ENCODE measurements at regions not wholly inside any gene's neighbourhood (a gene's known extent, or its start where the extent isn't known, plus 50 kb on each side); places are given as distances from the start of the nearest gene placed in this dataset.

DNA sequence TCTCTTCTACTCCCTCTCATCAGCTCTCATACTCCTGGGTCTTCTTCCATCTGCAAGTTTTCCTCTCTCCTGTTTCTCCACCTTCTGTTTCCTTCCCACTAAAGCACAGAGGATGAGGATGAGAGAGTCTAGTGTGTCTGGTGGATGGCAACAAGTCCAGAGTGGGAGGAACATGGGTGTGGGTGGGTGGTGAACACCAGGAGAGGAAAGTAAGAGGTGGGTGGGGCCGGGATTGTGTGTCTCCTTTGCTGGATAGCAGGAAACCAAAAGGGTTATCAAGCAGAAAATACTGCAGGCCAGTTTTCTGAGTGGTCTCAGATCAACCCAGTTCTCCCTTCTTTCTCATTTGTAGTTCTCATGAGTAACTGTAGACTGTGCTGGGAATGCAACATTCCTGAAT, 52.9 kb upstream of the EPHB1 start:
- Histone ChIP-seq H3K4me3 (no peak overlapping the region), H3K27ac (no peak overlapping the region), H3K36me3 (ENCODE audit: insufficient read depth in 1 of 2, low read depth in 1 of 2) (no peaks in the 10 kb centered on the region), H3K27me3 (ENCODE audit: insufficient read depth in 3 of 3, low read length in 2 of 3) (no peaks in the 10 kb centered on the region), H3K9me3 (no peaks in the 10 kb centered on the region), H3K4me1 (peaks cover 5% of the 10 kb centered on the region)
- intact Hi-C loops (cut with DNase I): no loop called here
- DNase-seq: no peak
- WGBS, 3 donors: 72 to 86% (median 84%) methylated on average over 1 of the region's 1 CpG
- ATAC-seq: no peak
- TF ChIP-seq, protein P1, sequence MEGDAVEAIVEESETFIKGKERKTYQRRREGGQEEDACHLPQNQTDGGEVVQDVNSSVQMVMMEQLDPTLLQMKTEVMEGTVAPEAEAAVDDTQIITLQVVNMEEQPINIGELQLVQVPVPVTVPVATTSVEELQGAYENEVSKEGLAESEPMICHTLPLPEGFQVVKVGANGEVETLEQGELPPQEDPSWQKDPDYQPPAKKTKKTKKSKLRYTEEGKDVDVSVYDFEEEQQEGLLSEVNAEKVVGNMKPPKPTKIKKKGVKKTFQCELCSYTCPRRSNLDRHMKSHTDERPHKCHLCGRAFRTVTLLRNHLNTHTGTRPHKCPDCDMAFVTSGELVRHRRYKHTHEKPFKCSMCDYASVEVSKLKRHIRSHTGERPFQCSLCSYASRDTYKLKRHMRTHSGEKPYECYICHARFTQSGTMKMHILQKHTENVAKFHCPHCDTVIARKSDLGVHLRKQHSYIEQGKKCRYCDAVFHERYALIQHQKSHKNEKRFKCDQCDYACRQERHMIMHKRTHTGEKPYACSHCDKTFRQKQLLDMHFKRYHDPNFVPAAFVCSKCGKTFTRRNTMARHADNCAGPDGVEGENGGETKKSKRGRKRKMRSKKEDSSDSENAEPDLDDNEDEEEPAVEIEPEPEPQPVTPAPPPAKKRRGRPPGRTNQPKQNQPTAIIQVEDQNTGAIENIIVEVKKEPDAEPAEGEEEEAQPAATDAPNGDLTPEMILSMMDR (IDR thresholded peaks at IDR 0.05): no peak

DNA sequence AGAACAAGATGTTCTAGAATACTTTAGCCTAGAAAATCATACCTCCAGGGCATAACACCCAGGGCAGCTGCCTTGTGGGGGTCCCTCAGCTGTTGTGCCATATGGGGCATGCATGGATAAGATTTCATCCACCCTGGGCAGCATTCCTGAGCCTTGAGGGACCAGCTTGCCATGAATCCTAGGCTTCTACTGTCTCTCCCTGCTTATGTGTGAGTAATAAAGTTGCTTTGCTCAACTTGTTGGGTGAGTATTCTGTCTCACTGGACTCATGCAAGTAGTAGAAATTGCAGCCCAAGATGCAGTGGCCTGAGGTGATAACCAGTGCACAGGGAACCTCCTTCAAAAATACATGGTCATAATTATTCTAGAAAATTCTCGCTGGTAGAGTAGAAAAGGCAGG, 52.1 kb upstream of the EPHB1 start:
- ATAC-seq: peak in 2 of 4 donors; percentile 19 to 49
- no peaks in the 10 kb centered on the region for H3K9me3 ChIP-seq
- DNase-seq: no peak
- no peak overlapping the region for H3K27ac ChIP-seq
- intact Hi-C loops (cut with DNase I): no loop called here
- TF ChIP-seq, protein P1 (IDR thresholded peaks at IDR 0.05): no peak
- H3K27me3 ChIP-seq (ENCODE audit: insufficient read depth in 3 of 3, low read length in 2 of 3): no peaks in the 10 kb centered on the region
- H3K4me1 ChIP-seq: peaks cover 5% of the 10 kb centered on the region
- no peak overlapping the region for H3K4me3 ChIP-seq
- no peaks in the 10 kb centered on the region for H3K36me3 ChIP-seq (ENCODE audit: insufficient read depth in 1 of 2, low read depth in 1 of 2)
- WGBS, 3 donors: 84 to 97% (median 96%) methylated on average over 1 of the region's 1 CpG
